Prostate gland (tissue), 2 donors: ENCODE measurements at regions not wholly inside any gene's neighbourhood (a gene's known extent, or its start where the extent isn't known, plus 50 kb on each side); places are given as distances from the start of the nearest gene placed in this dataset.

Experiments used
- CTCF ChIP-seq, 4 experiments: fragments of 200-600 bp in 2 of 4; fragments of 450-650 bp in 2 of 4; sonication (generic) in 2 of 4; IDR thresholded peaks; 1 replicate in 3 of 4; 2 replicates in 1 of 4; pipeline ENCODE4 v1.5.1; 2016 to 2019; ENCODE audit warnings: antibody characterized with exemption in 4 of 4, mild to moderate bottlenecking in 2 of 4, moderate library complexity in 2 of 4
- POLR2A ChIP-seq: fragments of 450-650 bp; IDR thresholded peaks from one replicate; pipeline ENCODE4 v1.6.1; 2016; ENCODE audit warnings: antibody characterized with exemption, mild to moderate bottlenecking
- POLR2AphosphoS5 ChIP-seq: sonication (generic); formaldehyde crosslinking; IDR thresholded peaks from one replicate; pipeline ENCODE4 v1.6.1; 2017; ENCODE audit warnings: antibody characterized with exemption

GRCh38 chr11:80586464-80586863 is 1145.6 kb upstream of the TENM4 start:
- TF ChIP-seq CTCF (IDR thresholded peaks at IDR 0.05) (no peak), POLR2A (no peak), POLR2AphosphoS5 (no peak)
